ENCODE measurements at regions not wholly inside any gene's neighbourhood (a gene's known extent, or its start where the extent isn't known, plus 50 kb on each side); places are given as distances from the start of the nearest gene placed in this dataset.
"Not testable (repeated sequence)": the region's sequence is repeated elsewhere in the genome, so short reads cannot be mapped to it uniquely, and the experiment has no call there.

GRCh38 chr5:28927559-28928326 lies 1889.4 kb upstream of the CDH9 start:
- no peak for DNase-seq (ENCODE audit: low read depth)

DNA sequence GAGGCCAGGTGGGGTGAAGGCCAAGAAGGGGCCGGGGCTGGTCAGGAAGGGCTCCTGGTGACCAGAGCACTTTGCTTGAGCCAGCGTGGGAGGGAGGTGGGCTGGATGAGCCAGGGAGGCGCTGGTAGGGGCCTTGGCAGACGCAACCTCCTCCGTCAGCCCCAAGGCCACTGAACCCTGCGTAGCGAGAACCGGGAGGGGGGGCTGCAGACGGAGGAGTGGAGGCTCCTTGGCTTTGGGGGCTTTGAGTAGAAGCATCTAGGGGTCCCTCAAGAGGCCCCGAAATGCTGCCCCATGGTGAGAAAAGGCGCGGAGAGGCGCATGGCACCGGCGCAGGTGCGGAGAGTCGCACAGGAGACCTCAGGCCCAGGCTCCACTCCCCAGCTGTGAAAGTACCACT lies 1888.0 kb upstream of the CDH9 start:
- no peak for DNase-seq (ENCODE audit: low read depth)

- no peak for DNase-seq (ENCODE audit: low read depth)
Measured at GRCh38 chr5:28917631-28918030, 1879.2 kb upstream of the CDH9 start.

- no peak for DNase-seq (ENCODE audit: low read depth)
Measured at GRCh38 chr5:28914297-28914696, 1875.9 kb upstream of the CDH9 start.

- DNase-seq (ENCODE audit: low read depth) = no peak
Measured at GRCh38 chr5:28903643-28904042, 1865.3 kb upstream of the CDH9 start.

GRCh38 chr5:28896949-28897348 lies 1858.6 kb upstream of the CDH9 start:
- DNase-seq (ENCODE audit: low read depth) = no peak

DNA sequence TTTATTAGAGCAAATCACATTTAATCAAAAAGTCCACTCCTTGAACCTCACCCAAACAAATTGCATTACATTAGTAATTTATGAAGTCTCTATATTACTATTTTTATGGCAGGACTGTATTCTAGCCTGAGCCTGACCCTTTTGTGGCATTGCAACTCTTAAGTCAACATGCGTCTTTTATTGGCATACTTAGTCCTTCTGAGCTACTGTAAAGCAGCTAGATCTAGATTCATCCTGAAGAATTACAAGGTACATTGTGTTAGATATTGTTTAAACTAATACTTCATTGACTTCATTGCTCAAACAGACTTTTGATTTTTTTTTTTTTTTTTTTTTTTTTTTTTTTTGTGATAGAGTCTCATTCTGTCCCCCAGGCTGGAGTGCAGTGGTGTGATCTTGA lies 1842.5 kb upstream of the CDH9 start:
- no peak for DNase-seq (ENCODE audit: low read depth)

GRCh38 chr5:28877050-28877449 lies 1838.7 kb upstream of the CDH9 start:
- no peak for DNase-seq (ENCODE audit: low read depth)

- DNase-seq (ENCODE audit: low read depth) = no peak
Measured at GRCh38 chr5:28864006-28864405, 1825.6 kb upstream of the CDH9 start.

DNA sequence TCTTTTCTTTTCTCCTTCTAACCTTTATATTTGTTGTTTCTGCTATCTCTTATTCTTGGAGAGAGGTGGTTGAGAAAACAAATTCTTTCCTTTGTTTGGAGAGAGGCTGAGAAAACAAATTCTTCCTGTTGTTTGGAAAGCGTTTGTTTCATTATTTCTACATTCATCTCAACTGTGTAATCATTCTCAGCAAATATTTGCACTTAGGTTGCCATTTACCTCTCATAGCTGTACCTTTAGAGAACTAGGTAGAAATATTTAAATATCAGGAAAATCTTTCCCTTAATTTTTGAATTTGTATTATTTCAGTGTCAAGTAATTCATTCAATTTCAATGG lies 1824.4 kb upstream of the CDH9 start:
- DNase-seq (ENCODE audit: low read depth) = no peak

DNA sequence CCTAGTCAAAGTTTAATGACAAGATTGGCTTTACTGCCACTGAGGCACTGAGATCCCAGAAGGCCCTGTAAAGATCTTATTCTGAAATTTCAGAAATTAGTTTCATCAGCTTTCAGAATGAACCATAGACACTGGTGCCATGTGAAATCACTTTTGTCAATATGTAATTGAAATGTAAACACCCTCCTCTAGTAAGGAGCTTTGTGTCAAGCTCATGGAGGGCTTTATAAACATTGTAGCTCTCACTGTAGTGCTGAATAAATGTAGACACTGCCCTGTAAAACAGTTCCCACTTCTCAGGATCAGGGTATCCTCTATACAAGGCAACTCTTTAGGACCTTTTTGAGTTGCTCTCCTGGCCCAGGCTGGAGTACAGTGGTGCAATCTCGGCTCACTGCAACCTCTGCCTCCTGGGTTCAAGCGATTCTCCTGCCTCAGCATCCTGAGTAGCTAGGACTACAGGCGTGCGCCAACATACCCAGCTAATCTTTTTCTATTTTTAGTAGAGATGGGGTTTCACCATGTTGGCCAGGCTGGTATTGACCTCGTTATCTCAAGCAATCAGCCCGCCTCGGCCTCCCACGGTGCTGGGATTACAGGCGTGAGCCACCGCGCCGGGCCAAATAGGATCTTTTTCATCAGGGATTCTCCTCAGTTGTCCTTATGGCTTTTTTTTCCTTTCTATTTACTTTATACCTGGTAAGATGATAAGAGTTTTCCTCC lies 1823.9 kb upstream of the CDH9 start:
- no peak for DNase-seq (ENCODE audit: low read depth)

DNA sequence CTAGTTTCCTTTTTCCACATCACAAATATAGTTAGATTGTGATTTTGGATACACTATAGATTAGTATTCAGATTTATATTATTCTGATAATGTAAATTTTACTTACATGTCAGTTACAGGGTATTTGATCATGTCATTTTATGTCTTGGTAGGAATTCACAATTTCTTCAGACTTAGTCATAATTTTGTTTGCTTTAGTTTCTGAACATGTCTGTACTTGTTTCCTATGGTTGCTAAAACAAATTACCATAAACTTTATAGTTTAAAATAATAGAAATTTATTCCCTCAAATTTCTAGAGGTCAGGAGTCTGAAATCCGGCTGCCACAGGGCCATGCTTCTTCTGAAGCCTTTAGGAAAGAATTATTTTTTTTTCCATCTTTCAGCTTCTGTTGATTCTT lies 1817.2 kb upstream of the CDH9 start:
- no peak for DNase-seq (ENCODE audit: low read depth)

- no peak for DNase-seq (ENCODE audit: low read depth)
Measured at GRCh38 chr5:28850320-28850921, 1812.0 kb upstream of the CDH9 start.

DNA sequence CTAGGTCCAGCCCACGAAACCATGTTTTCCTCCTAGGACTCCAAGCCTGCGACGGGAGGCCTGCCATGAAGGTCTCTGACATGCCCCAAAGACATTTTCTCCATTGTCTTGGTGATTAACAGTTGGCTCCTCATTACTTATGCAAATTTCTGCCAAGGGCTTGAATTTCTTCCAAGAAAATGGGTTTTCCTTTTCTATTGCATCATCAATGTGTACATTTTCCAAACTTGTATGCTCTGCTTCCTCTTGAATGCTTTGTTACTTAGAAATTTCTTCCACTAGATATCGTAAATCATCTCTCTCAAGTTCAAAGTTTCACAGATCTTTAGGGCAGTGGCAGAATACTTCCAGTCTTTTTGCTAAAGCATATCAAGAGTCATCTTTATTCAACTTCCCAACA lies 1792.7 kb upstream of the CDH9 start:
- no peak for DNase-seq (ENCODE audit: low read depth)

DNA sequence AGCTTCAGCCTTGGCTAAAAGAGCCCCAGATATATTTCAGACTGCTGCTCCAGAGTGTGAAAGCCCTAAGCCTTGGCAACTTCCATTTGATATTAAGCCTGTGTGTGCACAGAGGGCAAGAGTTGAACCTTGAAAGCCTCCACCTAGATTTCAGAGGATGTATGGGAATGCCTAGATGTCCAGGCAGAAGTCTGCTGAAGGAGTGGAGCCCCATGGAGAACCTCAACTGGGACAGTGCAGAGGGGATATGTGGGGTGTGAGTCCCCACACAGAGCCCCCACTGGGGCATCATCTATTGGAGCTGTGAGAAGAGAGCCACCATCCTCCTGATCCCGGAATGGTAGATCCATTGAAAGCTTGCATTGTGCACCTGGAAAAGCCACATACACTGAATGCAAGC lies 1784.8 kb upstream of the CDH9 start:
- DNase-seq (ENCODE audit: low read depth) = no peak

- DNase-seq (ENCODE audit: low read depth) = no peak
Measured at GRCh38 chr5:28822071-28822470, 1783.7 kb upstream of the CDH9 start.

- DNase-seq (ENCODE audit: low read depth) = no peak
Measured at GRCh38 chr5:28810751-28811136, 1772.4 kb upstream of the CDH9 start.

GRCh38 chr5:28809811-28810750 lies 1771.7 kb upstream of the CDH9 start:
- no peak for DNase-seq (ENCODE audit: low read depth)

- DNase-seq (ENCODE audit: low read depth) = no peak
Measured at GRCh38 chr5:28808967-28809810, 1770.8 kb upstream of the CDH9 start.

GRCh38 chr5:28807195-28807729 lies 1768.9 kb upstream of the CDH9 start:
- peak; percentile 7 for DNase-seq (ENCODE audit: low read depth)

- DNase-seq (ENCODE audit: low read depth) = not testable (repeated sequence)
Measured at GRCh38 chr5:28799035-28799434, 1760.6 kb upstream of the CDH9 start.
